SH-SY5Y (cell line): ENCODE measurements at regions not wholly inside any gene's neighbourhood (a gene's known extent, or its start where the extent isn't known, plus 50 kb on each side); places are given as distances from the start of the nearest gene placed in this dataset.

Experiments
- GATA2 ChIP-seq: IDR thresholded peaks from 2 replicates; pipeline ENCODE4 v1.6.1; 2011; ENCODE audit warnings: mild to moderate bottlenecking, low read depth, low read length
- GATA3 ChIP-seq: IDR thresholded peaks from 2 replicates; pipeline ENCODE4 v1.6.1; 2011; ENCODE audit warnings: low read depth, mild to moderate bottlenecking, low read length, moderate library complexity

- no peak for TF ChIP-seq GATA2
- TF ChIP-seq GATA3: no peak
Measured at GRCh38 chr20:7174554-7174953, 407.1 kb downstream of the BMP2 start.

GRCh38 chr20:7178004-7178403 lies 410.5 kb downstream of the BMP2 start:
- TF ChIP-seq GATA2 (no peak), GATA3 (no peak)

GRCh38 chr20:7180256-7181045 lies 413.0 kb downstream of the BMP2 start:
- TF ChIP-seq GATA2 (no peak), GATA3 (no peak)

GRCh38 chr20:7189231-7189630 lies 421.7 kb downstream of the BMP2 start:
- no peak for TF ChIP-seq GATA2
- no peak for TF ChIP-seq GATA3

- TF ChIP-seq GATA2 (no peak), GATA3 (no peak)
Measured at GRCh38 chr20:7193681-7194080, 426.2 kb downstream of the BMP2 start.

GRCh38 chr20:7195704-7196103 lies 428.2 kb downstream of the BMP2 start:
- TF ChIP-seq GATA2 (no peak), GATA3 (no peak)

- TF ChIP-seq GATA2 (no peak), GATA3 (no peak)
Measured at GRCh38 chr20:7196481-7196880, 429.0 kb downstream of the BMP2 start.

- TF ChIP-seq GATA3 (no peak), GATA2 (no peak)
Measured at GRCh38 chr20:7199861-7200260, 432.4 kb downstream of the BMP2 start.

GRCh38 chr20:7207186-7207798 lies 439.8 kb downstream of the BMP2 start:
- TF ChIP-seq GATA3 (no peak), GATA2 (no peak)

GRCh38 chr20:7210910-7211309 lies 443.4 kb downstream of the BMP2 start:
- no peak for TF ChIP-seq GATA2
- no peak for TF ChIP-seq GATA3

- TF ChIP-seq GATA3: no peak
Measured at GRCh38 chr20:7214081-7214740, 446.7 kb downstream of the BMP2 start.

GRCh38 chr20:7217606-7218005 lies 450.1 kb downstream of the BMP2 start:
- TF ChIP-seq GATA3 (no peak), GATA2 (no peak)

- no peak for TF ChIP-seq GATA2
- no peak for TF ChIP-seq GATA3
Measured at GRCh38 chr20:7220755-7221154, 453.3 kb downstream of the BMP2 start.

- TF ChIP-seq GATA2 (no peak), GATA3 (no peak)
Measured at GRCh38 chr20:7226156-7226555, 458.7 kb downstream of the BMP2 start.

GRCh38 chr20:7231303-7231702 lies 463.8 kb downstream of the BMP2 start:
- TF ChIP-seq GATA2 (no peak), GATA3 (no peak)
